ENCODE measurements at regions not wholly inside any gene's neighbourhood (a gene's known extent, or its start where the extent isn't known, plus 50 kb on each side); places are given as distances from the start of the nearest gene placed in this dataset.

DNA sequence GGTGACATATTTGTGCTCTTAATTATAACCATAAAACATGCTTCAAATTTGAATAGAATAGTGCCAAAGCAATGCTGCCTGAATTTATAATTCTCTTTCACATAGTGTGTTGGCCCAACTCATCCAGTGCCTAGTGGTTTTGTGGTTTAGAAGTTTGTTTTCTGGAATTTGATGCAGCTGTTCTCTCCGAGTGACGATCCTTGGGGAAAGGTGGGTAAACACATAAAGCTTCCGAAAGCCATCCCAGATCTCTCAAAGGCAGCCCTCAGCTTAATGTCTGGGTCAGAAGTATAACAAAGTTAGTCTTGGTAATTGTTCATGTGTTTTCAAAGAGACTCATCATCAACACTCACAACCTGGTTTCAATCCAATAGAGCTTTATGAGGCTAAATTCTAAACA is 235.6 kb upstream of the CDH2 start:
- H3K27ac Mint-ChIP-seq = no peak overlapping the region
- no peaks in the 10 kb centered on the region for H3K4me1 ChIP-seq

DNA sequence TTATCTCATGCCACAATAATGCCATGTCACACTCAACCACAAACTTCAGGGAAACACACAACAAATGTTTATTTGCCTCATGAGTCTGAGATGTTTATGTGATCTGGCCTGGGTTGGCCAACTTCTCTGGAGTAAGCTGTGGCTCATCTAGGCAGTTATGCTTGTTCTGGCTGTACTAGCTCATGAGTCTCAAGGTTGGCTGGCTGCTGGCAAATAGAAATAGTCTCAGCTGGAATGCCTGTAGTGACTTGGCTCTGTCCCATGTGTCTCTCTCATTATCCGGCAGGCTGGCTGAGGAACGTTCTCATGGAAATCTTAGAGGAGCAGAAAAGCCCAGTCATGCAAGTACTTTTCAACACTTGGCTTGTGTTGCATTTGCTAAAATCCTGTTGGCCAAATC is 234.9 kb upstream of the CDH2 start:
- Histone ChIP-seq H3K4me2 (no peak overlapping the region), H3K9ac (no peak overlapping the region), H4K20me1 (ENCODE audit: low read depth) (no peaks in the 10 kb centered on the region), H3K9me3 (ENCODE audit: low read depth) (no peaks in the 10 kb centered on the region), H3K79me2 (ENCODE audit: low read depth) (no peaks in the 10 kb centered on the region), H3K27me3 (no peaks in the 10 kb centered on the region), H3K4me1 (no peaks in the 10 kb centered on the region), H3K4me3 (no peak overlapping the region), H3K36me3 (no peaks in the 10 kb centered on the region), H3K27ac (no peak overlapping the region), H2AFZ (replicated peaks) (no peak overlapping the region), H3F3A (ENCODE audit: low read depth) (no peaks in the 10 kb centered on the region)
- peaks cover 2% of the 10 kb centered on the region for H3K27me3 Mint-ChIP-seq (ENCODE audit: insufficient read depth, low read depth)
- H3K36me3 Mint-ChIP-seq = no peaks in the 10 kb centered on the region
- no peak for DNase-seq (ENCODE audit: low spot score)
- TF ChIP-seq, protein P1, sequence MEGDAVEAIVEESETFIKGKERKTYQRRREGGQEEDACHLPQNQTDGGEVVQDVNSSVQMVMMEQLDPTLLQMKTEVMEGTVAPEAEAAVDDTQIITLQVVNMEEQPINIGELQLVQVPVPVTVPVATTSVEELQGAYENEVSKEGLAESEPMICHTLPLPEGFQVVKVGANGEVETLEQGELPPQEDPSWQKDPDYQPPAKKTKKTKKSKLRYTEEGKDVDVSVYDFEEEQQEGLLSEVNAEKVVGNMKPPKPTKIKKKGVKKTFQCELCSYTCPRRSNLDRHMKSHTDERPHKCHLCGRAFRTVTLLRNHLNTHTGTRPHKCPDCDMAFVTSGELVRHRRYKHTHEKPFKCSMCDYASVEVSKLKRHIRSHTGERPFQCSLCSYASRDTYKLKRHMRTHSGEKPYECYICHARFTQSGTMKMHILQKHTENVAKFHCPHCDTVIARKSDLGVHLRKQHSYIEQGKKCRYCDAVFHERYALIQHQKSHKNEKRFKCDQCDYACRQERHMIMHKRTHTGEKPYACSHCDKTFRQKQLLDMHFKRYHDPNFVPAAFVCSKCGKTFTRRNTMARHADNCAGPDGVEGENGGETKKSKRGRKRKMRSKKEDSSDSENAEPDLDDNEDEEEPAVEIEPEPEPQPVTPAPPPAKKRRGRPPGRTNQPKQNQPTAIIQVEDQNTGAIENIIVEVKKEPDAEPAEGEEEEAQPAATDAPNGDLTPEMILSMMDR (IDR thresholded peaks at IDR 0.05) = no peak
- TF ChIP-seq EZH2phosphoT487 (IDR thresholded peaks at IDR 0.05) = no peak
- no peak for TF ChIP-seq EZH2 (IDR thresholded peaks at IDR 0.05)
- H3K4me1 Mint-ChIP-seq = peaks cover 9% of the 10 kb centered on the region
- H3K4me3 Mint-ChIP-seq = no peak overlapping the region
- H3K9me3 Mint-ChIP-seq = no peaks in the 10 kb centered on the region
- H3K27ac Mint-ChIP-seq = no peak overlapping the region

More for the DNA sequence above, 235.6 kb upstream of the CDH2 start:
- no peaks in the 10 kb centered on the region for H3K79me2 ChIP-seq (ENCODE audit: low read depth)
- H3K27ac ChIP-seq = no peak overlapping the region
- no peaks in the 10 kb centered on the region for H3K27me3 ChIP-seq
- Mint-ChIP-seq H3K9me3 (no peaks in the 10 kb centered on the region), H3K36me3 (no peaks in the 10 kb centered on the region), H3K4me3 (no peak overlapping the region), H3K27me3 (ENCODE audit: insufficient read depth, low read depth) (peaks cover 2% of the 10 kb centered on the region), H3K4me1 (peaks cover 9% of the 10 kb centered on the region)
- TF ChIP-seq EZH2 (IDR thresholded peaks at IDR 0.05) = no peak
- TF ChIP-seq EZH2phosphoT487 (IDR thresholded peaks at IDR 0.05) = no peak
- TF ChIP-seq, protein P1 (IDR thresholded peaks at IDR 0.05) = no peak
- DNase-seq (ENCODE audit: low spot score) = no peak
- H3F3A ChIP-seq (ENCODE audit: low read depth) = no peaks in the 10 kb centered on the region
- no peak overlapping the region for H2AFZ ChIP-seq (replicated peaks)
- no peak overlapping the region for H3K4me3 ChIP-seq
- H3K4me2 ChIP-seq = no peak overlapping the region
- H3K9ac ChIP-seq = no peak overlapping the region
- no peaks in the 10 kb centered on the region for H4K20me1 ChIP-seq (ENCODE audit: low read depth)
- no peaks in the 10 kb centered on the region for H3K36me3 ChIP-seq
- H3K9me3 ChIP-seq (ENCODE audit: low read depth) = no peaks in the 10 kb centered on the region

DNA sequence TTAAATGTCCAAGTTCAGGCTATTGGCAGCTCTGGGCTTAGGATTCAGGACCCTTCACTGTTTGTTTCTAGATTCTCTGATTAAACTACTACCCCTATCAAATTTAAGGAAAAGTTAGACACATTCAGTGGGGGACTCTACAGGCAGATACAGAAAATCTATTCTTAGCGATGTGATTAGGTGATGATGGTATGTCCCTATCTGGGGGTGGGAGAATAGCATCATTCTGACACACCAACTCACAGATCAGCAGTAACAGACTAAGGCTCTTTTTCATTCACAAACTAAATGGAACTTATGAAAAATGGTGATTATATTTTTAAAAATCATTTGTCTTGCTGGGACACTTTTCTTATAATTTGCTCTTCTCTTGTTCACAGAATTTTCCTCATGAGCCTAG is 232.9 kb upstream of the CDH2 start:
- H2AFZ ChIP-seq (replicated peaks) = no peak overlapping the region
- Mint-ChIP-seq H3K4me3 (no peak overlapping the region), H3K27ac (no peak overlapping the region), H3K9me3 (no peaks in the 10 kb centered on the region), H3K36me3 (no peaks in the 10 kb centered on the region), H3K4me1 (peaks cover 7% of the 10 kb centered on the region), H3K27me3 (ENCODE audit: insufficient read depth, low read depth) (peaks cover 2% of the 10 kb centered on the region)
- H4K20me1 ChIP-seq (ENCODE audit: low read depth) = no peaks in the 10 kb centered on the region
- DNase-seq (ENCODE audit: low spot score) = no peak
- H3K36me3 ChIP-seq = no peaks in the 10 kb centered on the region
- no peaks in the 10 kb centered on the region for H3K9me3 ChIP-seq (ENCODE audit: low read depth)
- no peak overlapping the region for H3K4me3 ChIP-seq
- no peak overlapping the region for H3K4me2 ChIP-seq
- H3K27me3 ChIP-seq = no peaks in the 10 kb centered on the region
- no peaks in the 10 kb centered on the region for H3F3A ChIP-seq (ENCODE audit: low read depth)
- no peak for TF ChIP-seq EZH2phosphoT487 (IDR thresholded peaks at IDR 0.05)
- no peak overlapping the region for H3K27ac ChIP-seq
- no peaks in the 10 kb centered on the region for H3K79me2 ChIP-seq (ENCODE audit: low read depth)
- no peaks in the 10 kb centered on the region for H3K4me1 ChIP-seq
- H3K9ac ChIP-seq = no peak overlapping the region

DNA sequence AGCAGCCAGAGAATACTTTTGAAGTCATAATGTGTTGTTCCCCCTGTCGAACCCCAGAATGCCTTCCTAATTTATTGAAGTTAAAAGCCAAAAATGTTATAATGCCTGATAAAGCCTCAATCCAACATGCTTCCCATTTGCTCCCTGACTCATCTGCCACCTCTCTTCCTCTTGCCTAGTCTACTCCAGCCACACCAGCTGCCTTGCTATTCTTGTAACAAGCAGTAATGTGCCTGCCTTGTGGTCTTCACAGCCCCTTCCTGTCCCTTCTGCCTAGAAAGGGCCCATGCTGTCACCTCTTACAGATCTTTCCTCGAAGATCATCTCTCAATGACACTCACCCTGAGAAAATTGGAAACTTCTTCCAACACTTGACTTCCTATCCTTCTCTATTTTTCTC is 231.6 kb upstream of the CDH2 start:
- Mint-ChIP-seq H3K9me3 (no peaks in the 10 kb centered on the region), H3K27me3 (ENCODE audit: insufficient read depth, low read depth) (peaks cover 2% of the 10 kb centered on the region), H3K4me3 (no peak overlapping the region), H3K4me1 (no peaks in the 10 kb centered on the region), H3K36me3 (no peaks in the 10 kb centered on the region), H3K27ac (no peak overlapping the region)
- Histone ChIP-seq H3K36me3 (no peaks in the 10 kb centered on the region), H4K20me1 (ENCODE audit: low read depth) (no peaks in the 10 kb centered on the region), H3K27me3 (no peaks in the 10 kb centered on the region), H2AFZ (replicated peaks) (no peak overlapping the region), H3K9ac (no peak overlapping the region), H3K79me2 (ENCODE audit: low read depth) (no peaks in the 10 kb centered on the region), H3K9me3 (ENCODE audit: low read depth) (no peaks in the 10 kb centered on the region), H3F3A (ENCODE audit: low read depth) (no peaks in the 10 kb centered on the region), H3K4me3 (no peak overlapping the region), H3K27ac (no peak overlapping the region), H3K4me2 (no peak overlapping the region), H3K4me1 (no peaks in the 10 kb centered on the region)
- DNase-seq (ENCODE audit: low spot score) = no peak
- no peak for TF ChIP-seq EZH2phosphoT487 (IDR thresholded peaks at IDR 0.05)
- TF ChIP-seq, protein P1 (IDR thresholded peaks at IDR 0.05) = no peak
